Common myeloid progenitor, CD34-positive (primary cell): ENCODE measurements at regions not wholly inside any gene's neighbourhood (a gene's known extent, or its start where the extent isn't known, plus 50 kb on each side); places are given as distances from the start of the nearest gene placed in this dataset.

Source experiments
- CTCF ChIA-PET: fragments of 350-600 bp; sonication (Branson Sonifier 250); formaldehyde crosslinking; loops from one replicate; lab custom pipeline; 2021; ENCODE audit warnings: antibody characterized with exemption; lab: Charles Lee
- POLR2A ChIA-PET: fragments of 350-600 bp; sonication (Branson Sonifier 250); formaldehyde crosslinking; loops from one replicate; lab custom pipeline; 2021; ENCODE audit warnings: antibody characterized with exemption; lab: Charles Lee
- DNase-seq, 3 donors: peaks; one replicate each; pipeline versions ENCODE4 v3.0.0 to v3.0.0-alpha.2; 2013
- H3K27ac ChIP-seq, 2 experiments: 1 replicate in 1 of 2; 2 replicates in 1 of 2; pipeline ENCODE4 v1.7.0; 2013; ENCODE audit warnings: inconsistent platforms in 2 of 2, low read length in 2 of 2, mild to moderate bottlenecking in 2 of 2, low read depth in 1 of 2, moderate library complexity in 1 of 2; ENCODE audit not compliant: severe bottlenecking in 2 of 2, insufficient read depth in 1 of 2, poor library complexity in 1 of 2
- H3K27me3 ChIP-seq, 5 experiments: replicated peaks in 2 of 5; 1 replicate in 3 of 5; 2 replicates in 2 of 5; pipeline versions ENCODE4 v1.6.1 to v1.7.0; 2013; ENCODE audit warnings: low read length in 4 of 5, mild to moderate bottlenecking in 2 of 5, moderate library complexity in 2 of 5, inconsistent platforms in 1 of 5; ENCODE audit not compliant: insufficient read depth in 5 of 5, control insufficient read depth in 4 of 5
- H3K36me3 ChIP-seq, 4 experiments: 1 replicate in 2 of 4; 2 replicates in 2 of 4; pipeline versions ENCODE4 v1.6.1 to v1.7.0; 2013; ENCODE audit warnings: low read length in 3 of 4, control low read depth in 1 of 4, mild to moderate bottlenecking in 1 of 4; ENCODE audit not compliant: control insufficient read depth in 4 of 4, insufficient read depth in 4 of 4
- H3K4me1 ChIP-seq, 4 experiments: 1 replicate in 3 of 4; 2 replicates in 1 of 4; pipeline versions ENCODE4 v1.6.1 to v1.7.1; 2013; ENCODE audit warnings: low read length in 3 of 4, mild to moderate bottlenecking in 3 of 4, control low read depth in 1 of 4, inconsistent platforms in 1 of 4, moderate library complexity in 1 of 4; ENCODE audit not compliant: control insufficient read depth in 4 of 4, insufficient read depth in 4 of 4; ENCODE audit errors: control extremely low read depth in 1 of 4
- H3K4me3 ChIP-seq, 7 experiments: 1 replicate in 4 of 7; 2 replicates in 3 of 7; pipeline versions ENCODE4 v1.5.1 to v1.7.0; 2013; ENCODE audit warnings: mild to moderate bottlenecking in 7 of 7, low read length in 6 of 7, moderate library complexity in 6 of 7, inconsistent platforms in 2 of 7, low read depth in 2 of 7, control low read depth in 1 of 7; ENCODE audit not compliant: insufficient read depth in 4 of 7, control insufficient read depth in 1 of 7; ENCODE audit errors: extremely low read depth in 1 of 7
- H3K9me3 ChIP-seq, 5 experiments: 1 replicate in 4 of 5; 2 replicates in 1 of 5; pipeline versions ENCODE4 v1.6.1 to v1.7.1; 2013; ENCODE audit warnings: low read length in 4 of 5, mild to moderate bottlenecking in 2 of 5, inconsistent platforms in 1 of 5, low read depth in 1 of 5, moderate library complexity in 1 of 5; ENCODE audit not compliant: control insufficient read depth in 4 of 5, insufficient read depth in 2 of 5; ENCODE audit errors: control extremely low read depth in 1 of 5
- WGBS: methylation state at CpG from one replicate; pipeline ENCODE4 v1.1.5; 2013; ENCODE audit not compliant: insufficient coverage; 5-methylcytosine and 5-hydroxymethylcytosine counted together

DNA sequence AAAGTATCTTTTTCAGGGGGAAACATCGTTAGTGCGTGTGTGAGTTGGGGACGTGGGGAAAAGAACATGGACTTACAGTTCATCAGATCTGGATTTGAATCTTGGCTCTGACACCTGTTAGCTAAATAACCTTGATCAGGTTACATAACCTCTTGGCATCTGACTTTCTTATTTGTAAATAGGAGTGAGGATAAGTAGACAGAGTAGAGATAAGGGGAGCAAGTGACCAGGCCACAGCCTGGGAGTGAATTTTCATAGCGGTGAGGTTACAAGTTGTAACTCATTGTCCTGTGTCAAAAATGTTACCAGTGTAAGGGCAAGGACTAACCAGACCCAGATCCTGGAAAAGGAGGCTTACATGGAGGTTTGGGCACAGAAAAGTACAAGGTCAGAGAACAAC is 733.5 kb upstream of the MMS22L start:
- WGBS: 94% methylated on average over 4 of the region's 4 CpGs
- Histone ChIP-seq H3K36me3 (no peaks in the 10 kb centered on the region), H3K27me3 (no peaks in the 10 kb centered on the region), H3K4me3 (no peak overlapping the region), H3K27ac (no peak overlapping the region), H3K4me1 (no peaks in the 10 kb centered on the region), H3K9me3 (no peaks in the 10 kb centered on the region)
- CTCF ChIA-PET: no interaction called here
- DNase-seq: no peak
- POLR2A ChIA-PET: no interaction called here

DNA sequence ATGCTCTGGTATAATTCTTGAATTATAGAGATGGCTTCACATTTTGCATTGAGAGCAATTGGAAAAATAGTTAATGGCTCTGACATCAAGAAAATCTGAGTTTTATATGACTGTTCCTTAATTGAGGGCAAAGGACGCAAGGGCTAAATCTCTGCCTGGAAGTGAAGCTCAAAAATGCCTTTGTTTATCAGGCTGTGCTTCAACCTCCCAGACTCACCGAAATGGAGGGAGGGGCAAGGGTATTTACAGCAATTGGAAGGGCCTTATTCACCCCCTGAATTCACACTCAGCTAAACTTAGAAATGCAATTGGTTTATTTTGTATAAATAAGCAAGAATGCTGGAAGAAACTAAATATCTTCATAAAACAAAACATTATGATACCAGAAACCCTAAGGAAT is 737.2 kb upstream of the MMS22L start:
- ChIA-PET CTCF (no interaction called here), POLR2A (no interaction called here)
- Histone ChIP-seq H3K9me3 (no peaks in the 10 kb centered on the region), H3K4me1 (no peaks in the 10 kb centered on the region), H3K27me3 (no peaks in the 10 kb centered on the region), H3K36me3 (no peaks in the 10 kb centered on the region), H3K4me3 (no peak overlapping the region), H3K27ac (no peak overlapping the region)
- WGBS: 90% methylated on average over 1 of the region's 2 CpGs
- no peak for DNase-seq

DNA sequence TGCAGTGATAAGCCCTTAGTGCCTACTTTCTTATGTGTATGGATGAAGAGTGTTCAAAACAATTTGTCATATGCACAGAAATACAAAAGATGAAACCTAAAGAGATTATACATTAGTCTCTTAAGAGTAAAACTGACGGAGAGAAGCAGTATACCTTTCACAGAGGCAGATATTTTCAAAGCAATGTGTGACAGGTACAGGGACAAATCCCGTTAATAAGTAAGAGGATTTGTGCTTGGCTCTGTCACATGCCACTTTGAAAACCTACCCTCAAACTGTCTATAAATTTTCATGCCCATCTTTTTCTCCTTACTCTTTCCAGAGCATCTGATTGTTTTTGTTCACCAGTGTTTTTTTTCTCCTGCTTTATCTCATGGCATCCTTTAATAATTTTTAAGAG is 741.3 kb upstream of the MMS22L start:
- Histone ChIP-seq H3K27me3 (no peaks in the 10 kb centered on the region), H3K27ac (no peak overlapping the region), H3K4me3 (no peak overlapping the region), H3K9me3 (no peaks in the 10 kb centered on the region), H3K4me1 (no peaks in the 10 kb centered on the region), H3K36me3 (no peaks in the 10 kb centered on the region)
- DNase-seq: no peak
- 93% methylated on average over 2 of the region's 2 CpGs for WGBS
- CTCF ChIA-PET: no interaction called here
- POLR2A ChIA-PET: no interaction called here

DNA sequence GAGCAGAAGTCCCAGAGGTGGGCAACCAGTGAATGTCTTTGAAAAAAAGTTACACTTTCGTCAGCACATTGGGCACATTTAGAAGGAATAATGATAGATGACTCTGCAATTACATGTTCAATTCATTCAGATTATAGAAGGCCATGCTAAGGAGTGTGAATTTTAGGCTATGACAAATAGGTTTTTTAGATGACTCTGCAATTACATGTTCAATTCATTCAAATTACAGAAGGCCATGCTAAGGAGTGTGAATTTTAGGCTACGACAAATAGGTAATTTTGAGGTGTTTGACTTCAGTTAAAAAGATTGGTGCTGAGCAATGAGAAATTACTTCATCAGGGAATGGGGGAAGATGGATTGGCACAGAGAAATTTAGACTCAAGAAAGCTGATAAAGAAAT is 744.9 kb upstream of the MMS22L start:
- ChIA-PET CTCF (no interaction called here), POLR2A (no interaction called here)
- DNase-seq: no peak
- no peaks in the 10 kb centered on the region for H3K4me1 ChIP-seq
- H3K4me3 ChIP-seq: no peak overlapping the region
- H3K9me3 ChIP-seq: no peaks in the 10 kb centered on the region
- H3K27ac ChIP-seq: no peak overlapping the region
- no peaks in the 10 kb centered on the region for H3K36me3 ChIP-seq
- 93% methylated on average over 1 of the region's 2 CpGs for WGBS
- no peaks in the 10 kb centered on the region for H3K27me3 ChIP-seq

DNA sequence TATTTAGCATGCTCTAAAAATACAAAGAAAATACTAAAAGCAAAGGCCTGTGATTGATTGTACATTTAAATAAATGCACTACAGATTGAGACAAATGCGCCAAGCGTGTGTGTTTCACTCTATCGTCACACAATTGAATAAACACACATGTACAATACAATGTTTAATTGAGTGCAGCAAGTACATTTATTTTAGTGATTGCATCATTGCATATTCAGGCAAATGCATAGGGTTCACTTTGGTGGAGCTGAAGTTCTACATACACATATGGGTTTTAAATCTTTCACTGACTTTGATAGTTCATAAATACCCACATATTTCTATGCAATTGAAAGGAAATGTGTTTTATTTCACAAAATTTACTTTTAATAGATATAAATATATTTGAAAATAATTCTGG is 750.6 kb upstream of the MMS22L start:
- Histone ChIP-seq H3K9me3 (no peaks in the 10 kb centered on the region), H3K4me1 (no peaks in the 10 kb centered on the region), H3K36me3 (no peaks in the 10 kb centered on the region), H3K27ac (no peak overlapping the region), H3K27me3 (peaks cover 0 to 4% (median 0%) of the 10 kb centered on the region in 5 experiments), H3K4me3 (no peak overlapping the region)
- WGBS: no CpG with 5 or more reads among the region's 3 CpGs
- ChIA-PET CTCF (no interaction called here), POLR2A (no interaction called here)
- no peak for DNase-seq

DNA sequence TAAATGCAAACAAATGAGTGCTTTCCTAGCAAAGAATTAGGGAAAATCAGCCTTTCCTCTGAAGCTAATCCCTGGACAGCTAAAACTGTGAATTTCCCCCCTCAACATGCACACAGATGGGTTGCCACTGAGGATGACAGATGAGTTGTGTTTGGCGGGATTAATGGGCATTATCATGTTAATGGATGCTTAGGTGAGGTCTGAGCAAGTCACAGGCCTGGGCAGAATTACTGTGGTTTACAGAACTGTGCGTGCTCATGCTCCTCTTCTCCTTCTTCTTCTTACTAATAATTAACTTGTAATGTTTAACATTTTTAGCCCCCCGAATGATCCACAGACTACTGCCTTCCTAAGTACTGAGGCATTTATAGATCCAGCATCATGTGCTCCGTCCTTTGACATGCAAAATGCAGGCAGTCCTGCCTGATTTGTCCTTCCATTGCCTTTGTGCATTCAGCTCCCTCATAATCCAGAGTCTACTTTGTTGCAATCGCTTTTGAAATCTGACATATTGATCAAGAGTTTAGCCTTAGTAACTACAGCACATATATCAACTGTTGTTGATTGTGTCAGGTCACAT is 753.4 kb upstream of the MMS22L start:
- no peaks in the 10 kb centered on the region for H3K36me3 ChIP-seq
- WGBS: 43% methylated on average over 2 of the region's 5 CpGs
- DNase-seq: no peak
- H3K27ac ChIP-seq: no peak overlapping the region
- H3K4me1 ChIP-seq: no peaks in the 10 kb centered on the region
- ChIA-PET POLR2A (no interaction called here), CTCF (no interaction called here)
- H3K9me3 ChIP-seq: no peaks in the 10 kb centered on the region
- H3K27me3 ChIP-seq: peaks cover 0 to 4% (median 0%) of the 10 kb centered on the region in 5 experiments
- no peak overlapping the region for H3K4me3 ChIP-seq

DNA sequence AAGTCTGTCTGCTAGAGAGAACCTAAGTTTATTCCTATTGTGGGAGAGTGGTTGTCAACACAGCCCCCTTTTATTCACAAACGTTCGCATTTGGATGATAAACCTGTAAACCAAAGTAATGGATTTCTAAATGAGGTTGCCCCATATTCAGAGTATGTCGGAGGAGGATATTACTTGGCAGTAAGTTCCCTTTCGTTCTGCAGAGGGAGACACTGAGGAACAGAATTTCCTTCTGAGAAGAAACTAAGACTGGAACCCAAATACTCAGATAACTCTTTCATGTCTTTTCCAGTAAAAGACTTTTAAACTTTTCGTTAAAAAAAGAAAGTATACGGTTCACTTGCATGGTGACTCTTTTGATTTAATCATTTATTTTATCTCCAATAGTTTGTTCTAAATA is 754.6 kb upstream of the MMS22L start:
- 33% methylated on average over 1 of the region's 6 CpGs for WGBS
- no peaks in the 10 kb centered on the region for H3K36me3 ChIP-seq
- no peak overlapping the region for H3K27ac ChIP-seq
- H3K9me3 ChIP-seq: no peaks in the 10 kb centered on the region
- H3K4me3 ChIP-seq: no peak overlapping the region
- no peaks in the 10 kb centered on the region for H3K4me1 ChIP-seq
- POLR2A ChIA-PET: no interaction called here
- peaks cover 0 to 7% (median 2%) of the 10 kb centered on the region in 5 experiments for H3K27me3 ChIP-seq
- CTCF ChIA-PET: no interaction called here
- no peak for DNase-seq
